ENCODE measurements at regions not wholly inside any gene's neighbourhood (a gene's known extent, or its start where the extent isn't known, plus 50 kb on each side); places are given as distances from the start of the nearest gene placed in this dataset.

DNA sequence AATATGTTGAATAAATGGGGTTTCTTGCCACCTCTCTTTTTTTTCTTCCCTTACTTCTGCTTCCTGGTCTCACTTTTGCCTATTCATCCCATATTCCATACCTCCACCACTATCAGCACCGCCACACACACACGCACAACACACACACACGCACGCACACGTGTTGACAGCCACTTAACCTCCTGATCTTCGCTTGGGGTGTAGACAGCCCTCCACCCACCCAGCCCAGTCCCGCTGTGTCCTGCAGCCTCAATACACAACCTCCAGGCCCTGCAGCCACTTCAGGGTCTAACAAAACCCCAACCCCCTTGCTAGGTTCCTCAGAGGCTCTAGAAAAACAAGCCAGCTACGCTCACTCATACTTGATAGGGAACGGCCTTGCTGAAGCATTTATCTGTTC, 72.3 kb downstream of the LINC00237 start:
- DNase-seq (ENCODE audit: low read depth in 2 of 2, low spot score in 1 of 2): no peak

DNA sequence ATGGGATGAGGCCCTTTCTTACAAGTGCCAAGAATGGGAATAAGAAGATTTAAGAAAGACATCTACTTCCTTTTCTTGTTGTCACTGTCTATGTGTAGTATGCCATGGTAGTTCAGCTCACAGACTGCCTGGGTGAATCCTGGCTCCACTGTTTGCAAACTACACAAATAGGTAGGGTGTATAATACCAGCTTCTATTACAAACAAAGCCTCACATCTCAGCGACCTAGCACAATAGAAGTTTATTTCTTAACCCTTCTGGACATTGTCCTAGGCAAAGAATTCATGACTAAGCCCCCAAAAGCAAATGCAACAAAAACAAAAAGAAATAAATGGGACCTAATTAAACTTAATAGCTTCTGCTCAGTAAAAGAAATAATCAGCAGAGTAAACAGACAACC, 74.5 kb downstream of the LINC00237 start:
- no peak for DNase-seq (ENCODE audit: low read depth in 2 of 2, low spot score in 1 of 2)

DNA sequence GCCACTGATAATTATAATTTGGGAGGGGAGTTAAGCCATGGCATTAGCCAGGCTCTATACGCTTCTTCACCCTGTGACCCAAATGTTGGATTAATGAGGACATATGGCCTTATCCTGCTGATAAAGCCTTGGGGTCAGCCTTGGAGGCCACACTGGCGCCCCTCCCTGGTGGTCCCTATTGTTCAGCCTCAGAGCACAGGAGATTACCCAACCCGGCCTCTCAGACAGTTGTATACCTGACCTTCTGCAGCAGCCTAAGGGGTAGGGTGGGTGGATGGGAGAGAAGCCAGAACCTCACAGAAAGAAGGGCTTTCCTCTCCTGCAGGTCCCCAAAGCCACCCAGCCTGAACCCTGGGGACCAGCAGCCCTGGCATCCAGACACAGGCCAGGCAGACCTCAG, 76.8 kb downstream of the LINC00237 start:
- DNase-seq (ENCODE audit: low read depth in 2 of 2, low spot score in 1 of 2): no peak

DNA sequence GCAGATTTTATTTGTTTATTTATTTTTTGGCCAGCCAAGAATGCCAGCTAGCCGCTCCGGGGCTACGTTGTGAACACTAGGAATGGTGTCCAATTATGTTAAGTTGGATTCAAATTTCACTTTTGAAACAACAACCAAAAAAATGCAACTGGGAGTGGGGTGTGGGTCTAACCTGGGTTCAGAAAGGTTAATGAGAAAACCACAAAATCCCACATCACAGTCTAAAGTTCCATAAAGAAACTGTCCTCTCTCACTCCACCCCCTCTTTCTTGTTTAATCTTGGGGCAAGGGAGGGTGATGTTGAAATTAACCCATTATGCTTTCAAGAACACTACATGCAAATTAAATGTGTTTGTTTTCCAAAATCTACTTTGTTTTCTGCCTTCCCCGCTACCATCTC, 77.2 kb downstream of the LINC00237 start:
- DNase-seq (ENCODE audit: low read depth in 2 of 2, low spot score in 1 of 2): no peak

DNA sequence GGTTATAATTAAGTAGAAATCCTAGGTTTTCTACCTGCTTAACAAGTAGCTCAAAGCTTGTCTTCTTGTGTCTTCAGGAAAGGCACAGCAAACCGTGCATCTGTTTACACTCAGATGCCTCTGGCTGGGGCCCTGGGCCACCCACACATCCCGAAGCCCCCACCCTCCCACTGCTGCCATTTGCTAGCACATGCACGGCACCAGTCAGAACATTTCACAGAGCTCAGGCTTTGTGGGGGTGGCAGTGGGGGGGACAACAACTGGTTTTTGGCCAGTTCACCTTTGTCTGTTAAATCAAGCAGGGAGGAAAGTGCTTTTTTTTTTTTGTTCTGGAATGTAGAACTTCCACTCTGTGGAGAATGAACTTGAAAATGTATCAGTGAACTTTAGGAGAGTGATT, 77.7 kb downstream of the LINC00237 start:
- DNase-seq (ENCODE audit: low read depth in 2 of 2, low spot score in 1 of 2): no peak

DNA sequence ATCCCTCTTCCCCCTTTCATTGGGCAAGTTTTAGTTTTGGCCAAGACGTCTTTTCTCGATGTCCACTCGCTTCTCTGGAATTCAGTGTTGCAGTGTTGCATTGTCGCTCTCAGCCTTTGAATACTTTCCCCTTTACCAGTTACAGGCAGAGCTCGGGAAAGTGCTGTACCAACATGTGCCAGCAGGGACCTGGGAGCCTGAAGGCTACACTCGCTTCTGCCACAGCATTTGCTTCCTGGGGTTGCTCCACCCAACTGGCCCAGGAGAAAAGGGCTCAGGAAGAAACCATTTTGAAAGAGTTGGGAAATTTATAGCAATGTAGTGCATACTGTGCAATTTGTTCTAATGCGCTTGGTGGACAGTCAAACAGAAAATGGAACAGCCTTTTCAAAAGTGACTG, 78.6 kb downstream of the LINC00237 start:
- no peak for DNase-seq (ENCODE audit: low read depth in 2 of 2, low spot score in 1 of 2)

DNA sequence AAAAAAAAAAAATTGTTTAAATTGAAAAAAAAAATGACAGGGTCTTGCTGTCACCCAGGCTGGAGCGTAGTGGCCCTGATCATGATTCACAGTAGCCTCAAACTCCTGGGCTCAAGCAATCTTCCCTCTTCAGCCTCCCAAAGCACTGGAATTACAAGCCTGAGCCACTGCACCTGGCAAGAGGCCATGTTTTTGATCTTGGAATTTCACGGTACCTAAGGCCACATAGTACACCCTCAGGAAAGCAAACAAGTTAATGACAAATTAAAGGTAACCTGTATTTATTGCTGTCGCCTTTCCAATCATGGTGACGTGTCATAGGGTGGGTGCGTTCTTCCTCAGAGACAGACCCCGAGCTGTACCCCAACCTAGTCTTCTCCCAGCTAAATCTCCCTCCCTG, 79.2 kb downstream of the LINC00237 start:
- no peak for DNase-seq (ENCODE audit: low read depth in 2 of 2, low spot score in 1 of 2)

DNA sequence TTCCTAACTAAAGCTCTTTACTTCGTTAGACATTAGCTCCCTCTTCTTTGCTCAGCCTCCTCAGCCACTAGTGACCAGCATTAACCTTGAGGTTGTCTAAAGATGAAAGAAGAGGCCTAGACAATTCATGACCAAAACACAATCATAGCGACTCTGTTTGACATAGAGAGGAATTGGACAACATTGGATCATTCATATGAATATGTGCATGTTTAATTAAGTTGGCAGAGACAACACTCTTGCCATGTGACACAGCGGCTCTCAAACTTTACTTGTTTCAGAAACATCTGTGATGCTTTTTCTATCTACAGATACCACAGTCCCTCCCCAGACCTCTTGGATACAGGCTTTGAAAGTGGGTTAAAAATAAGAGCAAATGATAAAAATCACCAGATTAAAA, 81.7 kb downstream of the LINC00237 start:
- no peak for DNase-seq (ENCODE audit: low read depth in 2 of 2, low spot score in 1 of 2)

DNA sequence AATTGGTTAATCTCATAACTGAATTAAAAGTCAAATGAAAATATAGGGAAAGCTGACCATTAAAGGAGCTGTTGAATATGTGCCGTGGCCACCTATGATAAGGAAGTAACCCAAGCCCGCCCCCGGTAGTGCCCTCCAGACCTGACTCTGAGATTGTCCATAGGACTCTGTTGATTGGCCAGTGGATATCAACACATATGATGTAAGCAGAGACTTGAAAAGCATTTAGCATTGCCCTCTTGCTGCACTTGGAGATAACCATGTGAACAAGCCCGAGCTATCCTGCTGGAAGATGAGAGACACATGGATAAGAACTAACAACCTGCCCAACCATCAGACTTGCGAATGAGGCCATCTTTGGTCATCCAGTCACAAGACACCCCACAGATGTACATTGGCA, 83.2 kb downstream of the LINC00237 start:
- DNase-seq (ENCODE audit: low read depth in 2 of 2, low spot score in 1 of 2): no peak

DNA sequence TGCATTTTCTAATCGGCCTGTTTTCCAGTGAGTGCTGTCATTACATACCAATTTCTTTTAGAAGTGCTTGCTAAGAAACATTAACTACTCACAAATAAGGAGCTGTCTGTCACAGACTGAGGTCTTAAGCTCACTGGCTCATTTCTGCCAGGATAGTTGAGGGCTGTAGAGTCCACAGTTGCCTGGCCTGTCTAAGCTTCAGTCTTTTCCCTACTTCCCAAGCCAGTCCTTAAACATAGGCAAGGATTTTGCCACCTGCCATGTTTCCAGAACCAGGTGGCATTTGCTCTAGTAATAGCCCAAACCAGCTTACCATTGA, 84.7 kb downstream of the LINC00237 start:
- no peak for DNase-seq (ENCODE audit: low read depth in 2 of 2, low spot score in 1 of 2)

DNA sequence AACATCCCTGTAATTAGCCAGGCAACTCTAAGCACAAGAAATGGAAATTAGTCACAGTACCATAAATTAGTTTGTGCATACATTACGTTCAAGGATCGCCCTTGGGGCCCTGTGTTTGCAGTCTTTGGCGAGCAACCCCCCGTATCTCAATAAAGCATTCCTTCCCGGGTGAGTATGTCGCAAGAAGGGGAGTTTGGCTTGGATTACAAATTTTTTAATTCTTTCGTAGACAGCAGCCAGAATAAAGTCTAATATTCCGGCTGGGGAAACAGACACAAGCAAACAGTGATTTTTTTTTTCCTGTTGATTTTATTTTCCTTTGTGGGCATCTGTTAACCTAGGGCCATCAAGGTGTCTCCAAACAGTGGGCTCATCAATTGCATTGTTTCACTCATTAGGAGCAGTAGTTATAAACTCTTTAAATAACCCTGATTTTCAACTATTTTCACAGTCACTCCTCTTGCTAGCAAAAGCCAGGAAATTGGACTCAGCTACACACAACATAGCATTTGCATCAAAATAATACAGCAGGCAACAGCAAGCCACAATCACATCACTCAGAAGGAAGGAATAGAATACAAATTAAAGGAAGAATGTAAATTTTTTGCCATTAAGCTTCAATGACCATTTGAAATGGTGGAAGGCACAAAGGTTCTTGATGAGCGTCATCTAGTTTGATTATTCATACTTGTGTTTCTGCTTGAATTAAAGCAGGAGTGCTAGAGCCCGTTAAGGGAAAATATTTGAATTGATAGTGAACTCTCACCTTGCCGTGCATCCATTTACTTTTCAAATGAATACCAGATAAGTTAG, 85.3 kb downstream of the LINC00237 start:
- no peak for DNase-seq (ENCODE audit: low read depth in 2 of 2, low spot score in 1 of 2)

DNA sequence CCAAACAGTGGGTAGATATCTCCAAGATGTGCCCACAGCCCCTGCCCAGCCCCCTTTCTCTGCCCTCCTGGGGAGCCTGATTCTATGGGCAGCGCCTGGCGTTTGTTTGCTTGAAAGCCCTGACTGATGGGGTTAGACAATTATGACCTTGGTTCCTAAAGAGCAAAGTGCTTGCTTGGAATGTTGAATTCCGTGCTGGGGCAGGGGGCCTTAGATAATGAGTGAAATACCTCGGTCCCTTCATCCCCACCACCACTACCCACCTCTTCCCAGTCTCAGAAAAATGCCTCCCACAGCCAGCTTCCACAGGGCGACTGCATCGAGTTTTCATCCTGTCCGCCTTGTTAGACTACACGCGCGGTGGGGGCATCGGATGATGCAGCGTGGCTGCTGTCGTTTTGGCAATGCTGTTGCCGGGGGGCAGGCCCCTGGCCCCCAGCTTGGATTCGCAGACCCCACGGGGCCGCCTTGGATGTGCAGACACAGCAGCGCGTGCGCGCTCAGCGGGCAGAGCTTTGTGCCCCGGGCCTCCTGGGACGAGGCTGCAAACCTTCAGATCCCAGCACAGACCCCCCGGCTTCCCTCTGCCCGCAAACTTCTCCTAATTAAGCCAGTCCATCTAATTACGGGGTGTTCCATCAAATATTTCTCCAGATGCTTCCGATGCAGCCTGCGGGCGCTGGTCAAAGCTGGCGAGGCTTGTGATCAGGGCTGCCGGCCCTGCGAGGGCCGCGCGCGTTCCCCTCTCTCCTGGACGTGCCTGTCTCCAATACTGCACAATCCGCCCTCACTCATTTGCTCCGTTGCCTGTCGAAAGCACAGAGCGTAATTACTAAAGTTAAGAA, 86.1 kb downstream of the LINC00237 start:
- no peak for DNase-seq (ENCODE audit: low read depth in 2 of 2, low spot score in 1 of 2)

DNA sequence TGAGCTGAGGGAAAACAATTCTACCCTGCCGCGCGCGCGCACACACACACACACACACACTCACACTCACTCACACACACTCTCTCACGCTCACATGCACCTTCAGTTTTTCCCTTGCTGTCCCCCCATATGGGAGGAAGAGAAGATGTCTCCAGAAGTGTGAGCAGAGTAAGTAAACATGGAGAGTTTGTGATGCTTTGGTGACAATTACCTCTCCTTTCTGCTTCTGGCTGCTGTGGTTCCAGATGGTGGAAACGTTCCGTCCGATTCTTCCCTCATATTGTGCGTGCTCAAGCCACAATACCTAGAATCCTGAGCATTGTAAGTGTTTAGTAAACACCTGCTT, 86.7 kb downstream of the LINC00237 start:
- no peak for DNase-seq (ENCODE audit: low read depth in 2 of 2, low spot score in 1 of 2)

DNA sequence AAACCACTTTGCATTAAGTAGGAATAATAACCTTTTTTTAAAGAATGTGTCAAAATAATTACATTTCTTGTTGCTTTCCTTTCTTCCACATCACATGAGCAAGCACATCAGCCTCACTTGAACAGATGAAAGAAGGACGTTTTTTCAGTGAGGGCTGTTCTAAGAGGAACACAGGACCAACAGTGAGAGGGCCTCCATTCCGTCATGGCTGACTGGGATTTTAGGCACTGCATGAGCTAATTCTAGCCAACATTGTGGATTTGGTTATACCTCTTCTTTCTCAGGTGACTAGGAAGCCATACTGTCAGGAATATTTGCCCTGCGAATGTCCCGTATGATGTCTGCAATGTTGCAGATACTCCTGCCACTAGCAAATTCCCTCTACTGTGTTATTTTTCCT, 87.6 kb downstream of the LINC00237 start:
- DNase-seq (ENCODE audit: low read depth in 2 of 2, low spot score in 1 of 2): no peak

DNA sequence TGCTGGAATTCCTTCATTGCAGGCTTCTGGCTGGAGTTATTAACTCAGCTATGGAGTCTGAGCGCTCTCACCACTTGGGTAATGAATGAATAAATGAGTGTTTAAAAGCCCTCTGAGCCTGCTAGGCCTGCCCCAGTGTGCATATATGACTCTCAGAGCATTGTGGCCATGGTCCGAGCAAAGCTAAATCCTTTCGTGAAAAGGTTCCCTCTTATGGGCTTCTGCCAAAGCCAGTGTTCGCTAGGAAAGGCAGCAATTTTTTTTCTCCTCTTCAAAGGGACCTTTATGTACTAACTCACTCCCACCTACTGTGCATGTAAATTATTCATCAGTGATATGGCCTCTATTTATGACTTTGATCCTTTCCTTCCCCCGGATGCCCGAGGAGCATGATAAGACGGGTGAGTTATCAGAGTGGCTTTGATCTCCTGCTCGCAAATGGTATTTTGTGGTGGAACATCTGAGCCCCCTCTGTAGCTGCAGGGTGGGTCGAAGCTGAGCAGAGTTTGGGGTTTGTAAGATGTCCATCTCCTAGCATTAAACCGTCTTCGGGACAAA, 88.6 kb downstream of the LINC00237 start:
- DNase-seq (ENCODE audit: low read depth in 2 of 2, low spot score in 1 of 2): no peak

DNA sequence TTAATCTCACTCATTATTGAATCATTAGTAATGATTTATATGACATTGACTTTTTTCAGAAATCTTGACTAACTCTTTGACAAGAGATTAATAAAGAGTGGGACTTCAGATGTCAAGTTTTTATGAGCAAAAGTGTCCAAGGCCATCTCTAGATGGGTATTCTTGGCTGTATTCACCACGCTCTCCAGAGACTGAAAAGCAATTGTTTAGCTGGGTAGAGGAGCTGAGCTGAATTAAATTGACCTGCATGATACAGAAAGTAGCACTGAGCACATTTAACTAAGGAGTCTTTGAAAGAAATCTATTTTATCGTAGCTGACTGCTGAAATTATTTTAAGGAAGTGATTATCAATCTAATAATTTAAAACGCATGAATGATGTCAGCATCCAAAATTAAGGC, 89.4 kb downstream of the LINC00237 start:
- no peak for DNase-seq (ENCODE audit: low read depth in 2 of 2, low spot score in 1 of 2)

DNA sequence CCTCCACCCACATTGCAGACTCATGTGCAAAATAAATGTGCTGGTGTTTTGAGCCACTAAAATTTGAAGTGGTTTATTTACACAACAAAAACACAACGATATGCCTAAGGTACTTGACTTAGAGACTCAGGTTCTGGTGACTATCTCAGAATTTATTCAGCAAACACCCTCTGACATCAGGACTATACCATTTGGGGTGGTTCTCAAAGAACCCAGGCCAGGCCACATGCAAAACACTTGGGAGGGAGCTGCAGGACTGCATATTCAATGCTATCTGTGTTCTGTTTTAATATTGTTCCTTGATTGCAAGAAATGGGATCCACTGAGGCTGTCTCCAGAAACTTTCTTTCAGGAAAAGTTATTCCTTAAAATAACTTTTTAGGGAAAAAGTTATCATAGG, 91.6 kb downstream of the LINC00237 start:
- no peak for DNase-seq (ENCODE audit: low read depth in 2 of 2, low spot score in 1 of 2)

DNA sequence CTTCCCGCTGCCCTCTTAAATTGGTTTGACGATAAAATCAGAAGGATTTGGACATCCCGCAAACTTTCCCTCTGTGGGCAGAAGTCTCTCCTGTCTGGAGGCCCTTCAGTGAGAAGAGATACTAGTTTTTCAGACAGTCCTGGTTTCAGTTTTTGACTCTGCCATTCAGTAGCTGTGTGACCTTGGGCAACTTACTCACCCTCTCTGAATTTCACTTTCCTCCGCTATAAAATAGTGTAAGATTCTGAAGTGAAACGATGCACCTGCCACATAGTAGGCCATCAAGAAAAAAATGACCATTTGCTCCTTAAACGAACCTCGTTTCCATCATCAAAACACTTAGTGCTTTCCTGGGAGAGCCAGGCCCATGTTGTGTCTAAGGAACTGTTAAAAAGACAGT, 97.2 kb downstream of the LINC00237 start:
- no peak for DNase-seq (ENCODE audit: low read depth in 2 of 2, low spot score in 1 of 2)

DNA sequence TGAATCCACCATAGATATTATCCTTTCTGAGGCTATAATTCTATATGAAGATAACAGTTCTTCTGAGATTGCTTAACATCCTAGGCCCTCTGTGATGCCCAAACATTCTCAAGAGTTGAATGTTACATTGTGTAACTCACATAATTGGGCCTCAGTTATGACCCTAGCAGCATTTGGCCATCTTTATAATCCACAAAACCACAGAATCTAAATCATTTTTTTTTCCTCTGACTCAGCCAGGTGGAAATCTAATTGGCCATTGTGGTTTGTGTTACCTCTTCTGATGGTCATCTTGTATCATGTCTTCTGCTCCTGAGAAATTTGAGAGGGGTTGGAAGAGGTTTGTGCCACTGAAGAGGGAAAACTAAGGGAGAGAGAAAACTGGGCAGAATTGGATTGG, 99.5 kb downstream of the LINC00237 start:
- DNase-seq (ENCODE audit: low read depth in 2 of 2, low spot score in 1 of 2): no peak

DNA sequence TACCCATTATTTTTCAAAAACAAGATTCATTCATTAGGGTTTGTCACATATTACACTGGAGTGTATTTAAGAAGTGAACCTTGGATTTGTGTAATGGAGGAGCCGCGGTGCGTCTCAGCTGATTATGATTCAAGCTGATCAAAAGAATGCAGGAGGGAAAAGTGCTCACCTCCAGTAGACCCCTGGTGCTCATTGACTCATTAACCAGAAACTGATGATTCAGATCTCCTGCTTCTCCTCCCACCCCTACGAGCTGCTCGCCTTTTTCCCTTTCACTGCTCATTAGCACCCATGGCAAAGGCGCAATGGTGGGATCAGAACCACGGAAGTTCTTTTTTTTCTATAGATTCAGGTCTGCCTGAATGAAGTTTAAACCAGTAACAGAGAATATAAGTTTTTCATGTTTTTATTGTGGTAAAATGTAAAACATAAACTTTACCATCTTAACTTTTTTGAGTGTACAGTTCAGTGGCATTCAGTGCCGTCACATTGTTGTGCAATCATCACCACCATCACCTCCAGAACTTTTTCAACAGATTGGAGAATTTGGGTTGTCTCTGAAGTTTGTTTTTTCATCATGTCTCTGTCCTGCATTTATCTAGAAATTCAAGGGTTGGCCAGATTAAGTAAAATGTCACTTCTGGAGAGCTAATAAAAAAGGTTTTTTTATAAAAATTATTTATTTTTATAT, 101.6 kb downstream of the LINC00237 start:
- DNase-seq (ENCODE audit: low read depth in 2 of 2, low spot score in 1 of 2): no peak

DNA sequence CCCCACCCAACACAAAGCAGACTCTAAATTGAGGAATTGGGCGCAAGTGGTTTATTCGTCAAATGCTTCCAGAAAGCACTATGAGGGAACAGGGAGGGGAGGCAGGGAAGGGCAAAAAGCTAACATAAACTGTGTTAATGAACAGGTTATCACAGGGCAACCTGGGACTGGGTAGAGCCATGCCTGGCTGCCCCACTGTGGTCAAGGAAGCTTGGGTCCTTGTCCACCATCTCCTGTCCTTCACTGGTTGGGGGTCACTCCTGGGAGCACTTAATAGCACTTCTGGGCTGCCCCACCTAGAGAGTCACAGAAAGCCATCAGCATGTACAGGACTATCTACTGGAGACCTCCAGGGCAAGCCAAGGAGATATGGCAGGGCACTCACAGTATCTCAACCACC, 102.3 kb downstream of the LINC00237 start:
- no peak for DNase-seq (ENCODE audit: low read depth in 2 of 2, low spot score in 1 of 2)

DNA sequence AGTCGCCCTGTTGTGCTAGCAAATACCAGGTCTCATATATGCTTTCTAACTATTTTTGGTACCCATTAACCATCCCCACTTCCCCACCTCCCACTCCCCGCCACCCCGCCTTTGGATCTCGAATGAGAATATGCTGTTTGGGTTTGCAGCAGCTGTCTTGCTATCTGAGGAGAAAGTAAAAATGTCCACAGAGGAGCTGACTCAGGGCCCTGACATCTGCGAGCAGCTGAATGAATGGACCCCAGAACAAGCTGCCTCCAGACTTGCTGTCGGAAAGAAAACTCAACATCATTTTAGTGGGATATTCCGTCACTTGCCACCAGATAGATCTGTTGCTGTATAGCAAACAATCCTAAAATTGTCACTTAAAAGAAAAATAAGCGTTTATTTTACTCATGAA, 103.7 kb downstream of the LINC00237 start:
- DNase-seq (ENCODE audit: low read depth in 2 of 2, low spot score in 1 of 2): no peak

Measured in stimulated activated CD8-positive, alpha-beta memory T cell treated with anti-CD3 and anti-CD28 coated beads, Interleukin-4, amount 100 ng/mL, for 4 hours (primary cell).